ENCODE measurements at regions not wholly inside any gene's neighbourhood (a gene's known extent, or its start where the extent isn't known, plus 50 kb on each side); places are given as distances from the start of the nearest gene placed in this dataset.
A peak's percentile ranks its signal among the peaks of the same experiment; 100 is the strongest.

DNA sequence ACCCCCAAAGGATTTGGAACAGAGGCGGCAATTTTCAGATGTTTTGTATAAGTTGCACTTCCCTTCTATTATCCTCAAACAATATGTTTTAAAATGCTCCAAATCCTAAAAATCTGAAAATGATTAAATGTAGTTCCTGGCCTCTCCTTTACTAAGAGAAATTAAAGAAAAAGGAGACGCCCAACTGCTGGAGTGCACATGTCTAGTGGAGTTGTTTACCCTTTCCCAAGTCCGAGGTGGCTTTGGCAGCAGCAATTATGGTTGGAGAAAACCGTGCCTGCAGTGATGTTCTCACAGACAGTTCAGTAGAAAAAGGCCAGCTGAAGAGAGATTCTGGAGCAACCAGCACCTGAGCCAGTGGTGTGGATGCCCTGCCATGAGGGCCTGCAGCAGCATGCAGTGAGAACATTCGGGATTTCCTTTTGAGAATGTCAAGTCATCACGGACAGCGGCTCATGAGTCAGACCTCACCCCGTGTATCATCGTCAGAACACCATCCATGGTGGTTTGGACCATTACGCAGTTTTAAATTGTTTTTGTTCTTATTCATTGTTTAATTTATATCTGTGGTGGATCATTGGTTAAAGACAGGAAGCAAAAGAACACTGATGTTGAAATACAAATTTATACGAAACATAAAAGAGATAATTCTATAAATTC is 179.0 kb upstream of the KRR1 start (continued):
- TF ChIP-seq ZBTB33 (CRISPR knock-in tag; IDR thresholded peaks at IDR 0.05) (0 out of 2 replicates have a peak, but pooled peaks have one; percentile 45), C11orf30 (IDR thresholded peaks at IDR 0.05; ENCODE audit: low read depth) (0 out of 2 replicates have a peak, but pooled peaks have one; percentile 36), ZNF316 (IDR thresholded peaks at IDR 0.05) (peak; percentile 51; the same call in 1 of the 2 replicates), ZFP30 (CRISPR knock-in tag; IDR thresholded peaks at IDR 0.05; ENCODE audit: borderline replicate concordance) (no peak), RB1 (IDR thresholded peaks at IDR 0.05; ENCODE audit: low read depth) (no peak), ARID3B (CRISPR knock-in tag; IDR thresholded peaks at IDR 0.05; ENCODE audit: borderline replicate concordance) (no peak), KLF6 (CRISPR knock-in tag; IDR thresholded peaks at IDR 0.05; ENCODE audit: borderline replicate concordance) (no peak), ZNF140 (CRISPR knock-in tag; IDR thresholded peaks at IDR 0.05) (no peak), SMARCA5 (IDR thresholded peaks at IDR 0.05) (no peak), CEBPZ (IDR thresholded peaks at IDR 0.05; ENCODE audit: borderline replicate concordance, low read depth, low read length) (no peak), NFE2 (IDR thresholded peaks at IDR 0.05; ENCODE audit: low read depth) (peak; percentile 73), TRIM24 (IDR thresholded peaks at IDR 0.05) (0 out of 4 replicates have a peak, but pooled peaks of 1 of the 2 experiments have one; percentile 24), CHAMP1 (IDR thresholded peaks at IDR 0.05) (0 out of 2 replicates have a peak, but pooled peaks have one; percentile 48), FOSL1 (tag; conservative IDR thresholded peaks at IDR 0.05) (peak; percentile 87), GATAD2A (IDR thresholded peaks at IDR 0.05) (no peak), THRAP3 (IDR thresholded peaks at IDR 0.05; ENCODE audit: borderline replicate concordance) (no peak)
- TF ChIP-seq, protein P1, sequence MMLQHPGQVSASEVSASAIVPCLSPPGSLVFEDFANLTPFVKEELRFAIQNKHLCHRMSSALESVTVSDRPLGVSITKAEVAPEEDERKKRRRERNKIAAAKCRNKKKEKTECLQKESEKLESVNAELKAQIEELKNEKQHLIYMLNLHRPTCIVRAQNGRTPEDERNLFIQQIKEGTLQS (IDR thresholded peaks at IDR 0.05), result peak; percentile 69
- TF ChIP-seq, protein P1 (CRISPR knock-in tag; conservative IDR thresholded peaks at IDR 0.05), result no peak
